Heart left ventricle (tissue), 13 donors: ENCODE measurements at regions not wholly inside any gene's neighbourhood (a gene's known extent, or its start where the extent isn't known, plus 50 kb on each side); places are given as distances from the start of the nearest gene placed in this dataset.

Source experiments
- CTCF ChIP-seq, 12 donors: fragments of 200-600 bp; sonication (generic) in 4 of 12; IDR thresholded peaks; one replicate each; pipeline versions ENCODE4 v1.5.0 to v1.8.0; 2018 to 2022; ENCODE audit warnings: antibody characterized with exemption in 12 of 12, mild to moderate bottlenecking in 5 of 12
- POLR2A ChIP-seq, 2 donors: fragments of 450-650 bp; IDR thresholded peaks; one replicate each; pipeline ENCODE4 v1.6.1; 2017; ENCODE audit warnings: antibody characterized with exemption in 2 of 2, mild to moderate bottlenecking in 2 of 2, moderate library complexity in 2 of 2
- donor health status: ischemic (EF 13 %, LVEDD 7.1; RV severe dilation, severe dysfunction).
- donor health status: DM: no; HTN: yes; CAD: no.
- donor health status: DM: no; HTN: no; CAD: no.
- donor health status: ischemic (EF 25% LVEDD 6.9; RV normal size, moderate dysfunction).
- donor health status: ischemic (EF 25% LVEDD 5.7; RV mildly dilated, moderate dysfunction).
- donor health status: ischemic (EF 35%, LVEDD 5.7; RV mildly dilated, moderate dysfunction).
- donor health status: nonischemic (EF 11% LVEDD 7.7; RV severe dilation, severe dysfunction).
- donor health status: DM: yes; HTN: yes; CAD: no.
- donor health status: PGD.
- donor health status: ischemic (EF 29% LVEDD 5.4; RV normal size, mild dysfunction).
- donor health status: nonischemic (EF 23%, LVEDD 6.1; RV moderate dilation, normal function).

- TF ChIP-seq POLR2A (IDR thresholded peaks at IDR 0.05) (no peak), CTCF (IDR thresholded peaks at IDR 0.05) (no peak)
These were observed 474.0 kb upstream of the MGAT4C start for GRCh38 chr12:86730233-86730632.
